Left ventricle myocardium inferior (tissue), 1 donor: ENCODE measurements at regions not wholly inside any gene's neighbourhood (a gene's known extent, or its start where the extent isn't known, plus 50 kb on each side); places are given as distances from the start of the nearest gene placed in this dataset.

Experiments
- DNase-seq: peaks from one replicate; pipeline ENCODE4 v3.0.0-alpha.2; 2020
- H3K27ac ChIP-seq: fragments of 200-600 bp; replicated peaks from 2 replicates; pipeline ENCODE4 v1.8.0; 2021
- H3K27me3 ChIP-seq: fragments of 200-600 bp; 2 replicates; pipeline ENCODE4 v1.8.0; 2021; ENCODE audit warnings: low read depth
- H3K36me3 ChIP-seq: fragments of 200-600 bp; 2 replicates; pipeline ENCODE4 v1.8.0; 2021
- H3K4me1 ChIP-seq: fragments of 200-600 bp; 2 replicates; pipeline ENCODE4 v1.8.0; 2021
- H3K4me3 ChIP-seq: fragments of 200-600 bp; 2 replicates; pipeline ENCODE4 v1.8.0; 2021; ENCODE audit warnings: mild to moderate bottlenecking, moderate library complexity
- H3K9me3 ChIP-seq: fragments of 200-600 bp; replicated peaks from 2 replicates; pipeline ENCODE4 v1.8.0; 2021
- CTCF ChIP-seq: fragments of 200-600 bp; IDR thresholded peaks from 2 replicates; pipeline ENCODE4 v1.8.0; 2021; ENCODE audit warnings: antibody characterized with exemption, mild to moderate bottlenecking, borderline replicate concordance
- intact Hi-C: fragments of 100-400 bp; cut with micrococcal nuclease; formaldehyde crosslinking; loops from one replicate; pipeline ENCODE4 v1.11.0; 2022
- donor health status: DM: no; HTN: yes; CAD: no; lungs with severe emphysema.

- no peaks in the 10 kb centered on the region for H3K27me3 ChIP-seq
- H3K36me3 ChIP-seq: peaks cover 5% of the 10 kb centered on the region
- DNase-seq: no peak
- no peaks in the 10 kb centered on the region for H3K9me3 ChIP-seq
- TF ChIP-seq CTCF: no peak
- intact Hi-C loops: no loop called here
- peaks cover 12% of the 10 kb centered on the region for H3K4me1 ChIP-seq
- no peak overlapping the region for H3K4me3 ChIP-seq
- H3K27ac ChIP-seq: no peak overlapping the region
Measured at GRCh38 chr4:217891-218290, 87.4 kb downstream of the ZNF732 start.

GRCh38 chr4:213971-214370 lies 89.7 kb downstream of the ZNF718 start:
- intact Hi-C loops: no loop called here
- Histone ChIP-seq H3K36me3 (no peaks in the 10 kb centered on the region), H3K4me3 (peak overlapping the region; percentile 74), H3K27ac (no peak overlapping the region), H3K27me3 (no peaks in the 10 kb centered on the region), H3K9me3 (no peaks in the 10 kb centered on the region), H3K4me1 (peaks cover 20% of the 10 kb centered on the region)
- no peak for DNase-seq
- no peak for TF ChIP-seq CTCF
